Stimulated activated CD8-positive, alpha-beta memory T cell treated with anti-CD3 and anti-CD28 coated beads, Interleukin-4, amount 100 ng/mL, for 24 hours (primary cell): ENCODE measurements at regions not wholly inside any gene's neighbourhood (a gene's known extent, or its start where the extent isn't known, plus 50 kb on each side); places are given as distances from the start of the nearest gene placed in this dataset.
"Not testable (repeated sequence)": the region's sequence is repeated elsewhere in the genome, so short reads cannot be mapped to it uniquely, and the experiment has no call there.

Experiments used
- DNase-seq: peaks from one replicate; pipeline ENCODE4 v3.0.0-alpha.2; 2020; ENCODE audit warnings: low read depth

DNA sequence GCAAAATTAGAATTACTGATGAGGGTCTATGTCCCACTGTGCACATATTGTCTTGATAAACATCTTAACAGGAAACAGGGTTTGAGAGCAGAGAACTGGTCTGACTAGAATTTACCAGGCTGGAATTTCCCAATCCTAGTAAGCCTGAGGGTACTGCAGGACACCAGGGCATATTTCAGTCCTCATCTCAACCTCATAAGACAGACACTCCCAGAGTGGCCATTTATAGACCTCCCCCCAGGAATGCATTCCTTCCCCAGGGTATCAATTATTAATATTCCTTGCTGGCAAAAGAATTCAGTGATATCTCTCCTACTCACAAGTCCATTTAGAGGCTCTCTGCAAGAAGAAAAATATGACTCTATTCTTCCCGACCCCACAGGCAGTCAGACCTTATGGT lies 325.1 kb upstream of the KLF3 start:
- DNase-seq, result not testable (repeated sequence)

DNA sequence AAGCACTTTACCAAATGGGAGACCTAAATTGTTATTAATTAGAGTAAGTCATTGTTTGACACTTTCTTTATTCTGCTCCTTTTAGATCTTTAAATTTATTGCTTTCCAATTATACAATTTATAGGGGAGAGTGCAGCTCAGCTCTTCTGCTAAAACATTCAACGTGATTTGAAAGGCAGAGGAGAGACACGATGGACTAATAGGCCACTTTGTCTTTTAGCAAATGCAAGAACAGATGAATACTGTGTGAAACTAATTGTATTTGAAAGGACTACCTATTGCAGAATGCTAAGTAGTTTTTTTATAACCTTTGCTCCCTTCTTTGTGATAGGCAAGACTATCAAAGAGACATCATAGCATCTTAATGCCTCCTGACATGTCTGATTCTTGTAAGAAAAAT lies 320.4 kb upstream of the KLF3 start:
- no peak for DNase-seq

DNA sequence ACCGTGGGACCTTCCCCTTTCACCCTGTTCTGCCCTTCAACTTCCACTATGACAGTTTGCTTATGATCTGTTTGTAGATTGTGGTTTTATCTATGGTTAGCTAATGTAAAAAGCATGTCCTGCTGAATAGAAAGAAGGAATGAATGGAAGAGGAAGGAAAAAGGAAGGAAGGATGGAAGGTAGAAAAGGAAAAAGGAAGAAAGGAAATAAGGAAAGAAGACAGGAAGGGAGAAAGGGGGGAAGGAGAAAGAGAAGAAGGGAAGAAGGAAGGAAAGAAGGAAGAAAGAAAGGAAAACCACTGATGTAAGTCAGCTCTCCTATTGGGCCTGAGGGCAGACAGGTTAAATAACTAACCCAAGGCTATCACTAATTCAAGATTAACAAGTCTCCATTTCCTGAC lies 319.1 kb upstream of the KLF3 start:
- DNase-seq, result no peak

DNA sequence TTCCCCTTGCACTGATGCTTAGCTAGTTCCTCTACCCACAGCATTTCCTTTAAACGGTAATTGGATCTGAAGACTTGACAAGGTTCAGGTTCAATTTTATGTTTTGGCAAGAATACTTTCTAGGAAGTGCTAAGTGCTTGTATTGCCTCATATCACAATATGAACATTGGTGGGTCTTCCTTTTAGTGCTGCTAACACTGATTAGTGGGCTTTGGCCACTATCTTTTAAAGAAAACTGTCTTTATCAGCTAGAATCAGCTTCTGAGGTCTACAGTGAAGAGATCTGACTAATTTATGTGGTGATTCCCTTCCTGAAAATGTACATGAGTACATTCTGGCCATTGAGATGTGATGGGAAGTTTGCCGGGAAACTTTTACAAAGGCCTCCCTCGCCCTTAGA lies 316.7 kb upstream of the KLF3 start:
- no peak for DNase-seq

DNA sequence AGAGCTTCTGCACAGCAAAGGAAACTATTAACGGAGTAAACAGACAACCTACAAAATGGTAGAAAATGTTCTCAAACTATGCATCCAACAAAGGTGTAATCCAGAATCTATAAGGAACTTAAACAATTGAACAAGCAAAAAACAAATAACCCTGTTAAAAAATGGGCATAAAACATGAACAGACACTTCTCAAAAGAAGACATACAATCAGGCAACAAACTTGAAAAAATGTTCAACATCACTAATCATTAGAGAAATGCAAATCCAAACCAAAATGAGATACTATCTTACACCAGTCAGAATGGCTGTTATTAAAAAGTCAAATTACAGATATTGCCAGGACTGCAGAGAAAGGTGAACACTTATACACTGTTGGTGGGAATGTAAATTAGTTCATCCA lies 309.6 kb upstream of the KLF3 start:
- no peak for DNase-seq

DNA sequence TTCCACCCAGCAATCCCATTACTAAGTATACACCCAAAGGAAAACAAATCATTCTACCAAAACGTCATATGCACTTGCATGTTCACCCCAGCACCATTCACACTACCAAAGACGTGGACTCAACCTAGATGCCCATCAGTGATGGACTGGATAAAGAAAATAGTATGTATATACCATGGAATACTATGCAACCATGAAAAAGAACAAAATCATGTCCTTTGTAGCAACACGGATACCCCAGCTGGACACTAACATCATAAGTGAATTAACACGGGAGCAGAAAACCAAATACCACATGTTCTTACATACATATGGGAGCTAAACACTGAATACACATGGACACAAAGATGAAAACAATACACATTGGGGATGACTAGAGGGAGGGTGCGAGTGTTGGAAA lies 309.1 kb upstream of the KLF3 start:
- no peak for DNase-seq

DNA sequence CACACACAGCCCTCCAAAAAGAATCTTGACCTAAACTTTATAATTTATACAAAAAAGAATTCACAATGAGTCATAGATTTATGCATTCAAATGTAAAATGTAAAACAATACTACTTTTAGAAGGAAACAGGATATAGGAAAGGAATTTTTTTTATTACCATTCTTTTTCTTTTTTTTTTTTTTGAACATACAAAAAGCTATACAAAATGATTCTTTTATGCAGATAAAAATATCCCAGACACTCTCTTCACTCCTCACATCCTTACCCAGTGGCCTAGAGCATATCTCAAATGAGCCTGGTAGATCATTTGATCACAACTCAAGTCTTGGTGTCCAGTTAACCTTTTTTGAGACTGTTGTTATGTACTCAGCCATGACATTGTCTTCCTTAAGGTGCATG lies 307.3 kb upstream of the KLF3 start:
- no peak for DNase-seq

DNA sequence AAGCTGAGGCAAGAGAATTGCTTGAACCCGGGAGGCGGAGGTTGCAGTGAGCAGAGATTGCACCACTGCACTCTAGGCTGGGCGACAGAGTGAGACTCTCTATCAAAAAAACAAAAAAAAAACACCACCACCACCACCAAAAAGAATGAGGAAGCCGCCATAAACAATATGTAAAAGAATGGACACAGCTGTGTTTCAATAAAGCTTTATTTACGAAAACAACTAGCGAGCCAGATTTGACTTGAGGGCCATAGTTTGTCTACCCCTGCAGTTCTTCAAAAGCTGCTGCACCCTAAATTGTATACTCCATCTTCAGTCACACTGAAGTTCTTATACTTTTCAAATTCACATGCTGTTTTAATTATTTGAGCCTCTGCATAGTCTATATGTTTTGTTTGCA lies 306.5 kb upstream of the KLF3 start:
- no peak for DNase-seq

DNA sequence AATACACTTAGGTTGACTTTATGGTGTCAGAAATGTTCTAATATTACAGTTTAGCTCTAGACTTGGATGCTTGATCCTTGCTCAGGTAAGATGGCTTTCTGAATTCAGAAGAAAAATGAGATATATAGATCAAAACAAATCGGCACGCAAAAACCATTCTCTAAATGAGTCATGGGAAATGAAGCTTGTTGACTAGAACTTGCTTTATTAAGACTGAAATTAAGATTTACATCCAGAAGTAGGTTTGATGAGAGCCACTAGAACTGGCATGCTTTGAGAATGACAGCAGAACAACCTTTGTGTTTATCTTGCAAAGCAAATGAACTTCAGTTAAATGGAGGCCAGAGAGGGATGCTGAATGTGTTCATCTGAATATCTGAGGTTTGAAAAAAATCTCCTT lies 304.9 kb upstream of the KLF3 start:
- DNase-seq, result no peak

DNA sequence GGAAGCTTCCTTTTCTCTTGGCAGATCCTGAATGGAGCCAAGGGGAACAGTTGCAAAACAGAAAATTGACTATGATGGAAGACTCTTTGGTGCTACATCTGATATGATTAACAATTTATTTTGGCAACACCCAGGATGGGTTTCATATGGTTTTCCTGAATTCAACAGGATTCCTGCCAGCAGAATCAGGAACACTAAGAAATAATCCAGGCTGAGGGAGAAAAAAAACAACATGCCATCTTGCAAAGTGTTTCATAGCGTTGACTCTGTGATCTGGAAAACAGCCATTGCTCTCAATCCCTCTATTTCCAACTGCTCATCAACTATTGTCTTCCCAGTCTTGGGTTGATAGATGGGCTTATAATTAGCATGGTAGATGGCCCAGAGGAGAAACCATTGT lies 303.8 kb upstream of the KLF3 start:
- DNase-seq, result no peak

DNA sequence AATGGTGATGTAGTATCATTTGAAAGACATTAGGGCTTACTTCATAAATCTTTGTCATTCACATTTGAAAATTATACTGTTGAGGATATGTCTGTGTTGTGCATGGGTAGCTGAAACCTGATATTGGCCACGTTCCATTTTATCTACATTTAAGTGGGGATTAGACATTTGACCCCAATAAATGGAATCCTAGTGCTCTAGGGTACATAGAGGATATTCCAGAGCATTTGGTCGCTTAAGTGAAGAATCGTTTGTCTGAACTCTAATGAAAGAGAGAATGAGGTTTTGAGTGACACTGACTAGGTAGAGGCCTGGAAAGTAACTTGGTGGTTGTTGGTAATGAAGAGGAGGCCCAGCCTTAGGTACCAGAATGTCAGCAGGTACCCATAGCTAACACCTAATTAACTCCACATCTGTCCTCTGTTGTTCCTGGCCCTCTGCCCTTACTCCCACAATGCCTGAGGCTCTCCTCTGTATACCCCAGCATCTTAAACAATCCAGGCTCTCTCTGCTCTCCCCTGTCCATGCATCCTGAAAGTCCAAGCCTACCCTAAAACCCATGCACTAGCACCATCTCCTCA lies 299.5 kb upstream of the KLF3 start:
- DNase-seq, result no peak

DNA sequence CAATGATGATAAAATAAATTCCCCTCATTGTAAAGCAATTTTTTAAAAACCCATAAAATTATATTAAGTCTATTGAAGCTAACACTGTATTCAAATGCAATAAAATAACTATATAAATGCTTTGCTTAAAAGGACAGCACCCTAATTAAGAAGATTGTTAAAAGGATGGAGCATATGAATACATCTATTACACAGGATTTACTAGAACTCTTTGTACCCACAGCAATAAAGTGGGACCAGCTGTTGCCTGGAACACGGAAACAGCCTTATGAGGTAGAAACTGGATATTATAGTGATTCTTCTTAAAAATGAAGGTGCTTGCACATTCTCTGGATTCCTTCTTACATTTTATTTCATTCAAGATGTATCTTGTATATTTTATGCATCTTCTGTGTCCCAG lies 298.7 kb upstream of the KLF3 start:
- DNase-seq, result no peak

DNA sequence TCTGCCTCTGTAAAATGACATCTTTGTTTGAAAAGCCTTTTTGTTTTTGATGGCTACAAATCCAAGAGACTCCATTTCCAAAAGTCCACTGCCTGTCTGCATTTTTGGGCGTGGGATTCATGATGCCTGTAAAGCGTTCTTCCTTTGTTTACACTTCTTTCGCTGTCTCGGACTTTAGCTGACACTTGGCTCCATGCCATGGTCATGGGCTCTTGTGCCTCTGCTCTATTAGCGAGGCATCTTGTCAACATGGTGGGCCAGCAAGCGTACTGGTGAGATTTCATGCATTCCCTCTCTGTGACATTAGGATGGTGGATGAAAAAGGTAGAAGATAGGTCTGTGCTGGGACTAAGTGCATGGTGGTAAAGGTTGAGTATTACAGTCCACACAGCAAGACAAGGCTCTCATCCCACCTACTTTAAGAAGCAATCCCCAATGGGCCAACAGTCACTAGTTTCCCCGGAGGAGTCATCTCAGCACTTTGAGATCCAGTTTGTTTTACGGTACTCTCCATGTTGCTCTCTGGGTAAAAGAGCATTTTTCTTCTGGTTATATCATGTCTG lies 298.2 kb upstream of the KLF3 start:
- DNase-seq, result no peak

DNA sequence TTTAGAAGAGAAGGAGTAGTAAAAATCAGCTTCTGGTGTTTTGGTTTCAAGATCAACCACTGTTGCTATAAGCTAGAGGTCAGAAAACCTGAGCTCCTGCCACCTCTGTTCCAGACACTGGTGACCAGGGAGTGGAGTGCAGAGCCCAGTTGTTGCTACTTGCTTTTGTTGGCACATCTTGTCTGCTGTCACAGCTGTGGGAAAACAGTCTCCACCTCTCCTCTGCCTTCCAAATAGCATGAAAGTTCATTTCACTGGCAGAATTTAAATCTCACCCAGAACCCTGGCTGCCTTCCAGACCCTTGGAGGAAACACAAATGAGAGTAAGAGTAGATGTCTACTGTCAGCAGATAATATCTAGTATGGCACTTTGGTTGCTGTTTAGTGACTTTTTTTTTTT lies 297.5 kb upstream of the KLF3 start:
- no peak for DNase-seq

DNA sequence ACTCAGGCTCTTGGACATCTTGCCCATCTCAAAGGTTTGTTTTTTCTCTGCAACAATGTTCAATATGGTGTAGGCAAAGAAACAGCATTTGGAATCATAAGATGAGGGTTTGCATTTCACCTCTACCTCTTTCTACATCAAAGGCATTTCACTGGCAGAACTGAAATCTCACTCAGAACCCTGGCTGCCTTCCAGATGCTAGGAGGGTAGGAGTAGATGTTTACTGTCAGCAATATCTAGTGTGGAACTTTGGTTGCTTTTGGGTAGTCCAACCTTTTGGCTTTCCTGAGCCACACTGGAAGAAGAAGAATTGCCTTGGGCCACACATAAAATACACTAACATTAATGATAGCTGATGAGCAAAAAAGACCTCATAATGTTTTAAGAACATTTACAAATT lies 297.0 kb upstream of the KLF3 start:
- DNase-seq, result no peak

DNA sequence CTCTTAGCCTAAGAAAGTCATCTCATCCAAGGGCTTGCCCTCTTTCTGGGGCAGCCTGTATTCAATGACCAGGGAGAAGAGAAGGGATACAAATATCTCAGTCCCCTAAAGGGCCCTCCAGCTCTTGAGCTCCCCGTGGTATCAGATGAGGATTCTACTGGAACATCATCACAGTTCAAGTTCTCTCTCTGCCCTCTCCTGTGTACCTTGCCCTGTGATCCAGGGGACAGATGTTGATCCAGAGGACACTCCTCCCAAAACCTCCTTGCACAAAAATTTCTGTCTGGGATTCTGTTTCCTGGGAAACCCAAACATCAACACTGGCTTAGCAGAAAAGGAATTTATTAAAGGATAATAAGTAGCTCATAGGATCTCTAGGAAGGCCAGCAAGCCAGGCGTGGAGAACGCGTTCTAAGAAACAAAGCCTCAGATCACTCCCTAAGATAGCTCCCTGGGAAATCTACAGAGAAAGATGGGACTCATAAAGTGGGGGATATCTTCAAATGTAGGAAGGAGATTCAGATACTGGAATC lies 296.3 kb upstream of the KLF3 start:
- no peak for DNase-seq

DNA sequence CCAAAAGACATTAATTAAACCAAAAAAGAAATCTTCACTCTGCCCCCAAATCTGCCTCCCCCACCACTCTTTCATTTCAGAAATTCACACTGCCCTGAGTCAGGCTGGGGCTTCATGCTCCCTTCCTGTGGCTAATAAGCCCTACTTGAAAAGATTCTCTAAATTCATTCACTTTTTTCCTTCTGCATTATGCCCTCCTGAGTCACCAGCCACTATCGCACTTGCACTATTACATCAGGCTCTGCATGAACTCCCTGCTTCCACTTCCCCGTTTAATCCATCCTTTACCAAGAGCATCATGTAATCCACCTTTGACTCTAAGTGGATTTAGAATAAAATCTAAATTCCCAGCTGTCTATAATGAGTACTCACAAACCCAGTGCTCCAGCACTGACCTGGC lies 295.4 kb upstream of the KLF3 start:
- no peak for DNase-seq

DNA sequence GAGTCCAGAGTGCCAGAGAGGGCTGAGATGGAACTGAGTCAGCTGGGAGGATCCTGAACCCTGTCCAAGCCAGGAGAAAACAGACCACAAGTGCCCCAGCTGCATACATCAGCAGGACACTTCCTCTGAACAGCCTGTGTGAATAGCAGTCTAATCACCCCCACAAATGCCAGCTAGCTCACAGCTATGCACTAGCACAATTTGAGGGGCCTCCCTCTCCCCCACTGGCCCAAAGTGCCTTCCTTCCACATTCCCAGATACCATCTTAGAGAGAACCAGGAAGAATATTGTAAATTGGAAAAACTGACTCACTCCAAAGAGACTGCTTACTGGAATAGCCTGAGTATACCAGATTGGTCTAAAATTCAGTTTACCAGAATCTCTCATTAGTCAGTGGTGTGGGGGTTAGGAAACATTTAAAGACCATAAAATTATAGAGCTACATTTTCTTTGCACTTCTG lies 292.6 kb upstream of the KLF3 start:
- DNase-seq, result no peak

DNA sequence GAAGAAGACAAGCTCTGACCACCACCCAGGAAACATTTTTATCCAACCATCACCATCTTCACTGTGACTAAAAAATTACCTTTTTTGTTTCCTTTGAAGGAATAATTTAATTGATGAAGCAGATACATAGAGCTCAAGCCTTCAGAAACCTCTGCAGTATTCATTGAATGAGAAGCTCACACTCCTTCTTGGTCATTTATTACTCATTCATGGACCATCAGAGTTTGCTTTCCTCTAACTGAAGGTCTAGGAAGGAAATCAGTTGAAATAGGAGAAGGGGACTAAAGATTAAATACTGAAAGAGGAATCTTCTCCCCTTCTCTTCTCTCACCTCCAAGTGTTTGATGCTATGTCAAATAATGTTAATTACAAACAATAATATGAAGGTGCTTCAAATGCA lies 290.6 kb upstream of the KLF3 start:
- DNase-seq, result no peak

DNA sequence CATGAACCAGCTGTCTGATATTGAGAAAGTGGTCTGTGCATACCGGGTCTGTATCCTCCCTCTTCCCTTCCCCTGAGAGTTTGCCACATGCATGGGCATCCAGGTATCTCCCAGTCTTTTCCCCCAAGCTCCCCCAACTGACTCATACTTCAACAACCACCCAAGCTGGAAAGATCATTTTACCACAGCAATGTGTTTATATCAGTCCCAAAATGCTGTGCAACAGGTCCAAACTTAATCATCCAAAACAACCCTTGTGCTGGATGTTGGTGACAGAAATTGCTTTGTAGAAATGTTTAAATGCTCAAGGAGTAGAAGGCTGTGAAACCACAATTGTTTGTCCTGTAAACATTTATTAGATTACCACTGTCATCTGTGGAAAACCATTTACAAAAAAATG lies 286.8 kb upstream of the KLF3 start:
- no peak for DNase-seq

DNA sequence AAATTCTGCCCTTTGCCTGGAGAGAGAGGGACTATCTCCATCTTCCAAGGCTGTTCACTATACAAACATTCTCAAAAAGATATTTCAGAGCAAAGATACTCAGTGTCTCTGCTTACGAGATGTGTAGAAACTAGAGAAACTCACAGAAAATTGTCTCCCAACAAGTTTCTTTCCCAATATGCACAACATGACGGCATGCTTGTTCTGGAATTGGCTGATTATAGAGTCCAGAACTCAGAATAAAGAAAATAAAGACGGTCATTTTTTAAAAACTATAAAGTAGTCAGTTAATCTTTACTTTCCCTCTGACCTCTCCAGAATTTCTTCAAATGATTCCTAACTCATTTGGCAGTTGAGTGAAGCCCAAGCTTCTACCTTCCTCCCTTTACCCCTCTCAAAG lies 285.5 kb upstream of the KLF3 start:
- no peak for DNase-seq

DNA sequence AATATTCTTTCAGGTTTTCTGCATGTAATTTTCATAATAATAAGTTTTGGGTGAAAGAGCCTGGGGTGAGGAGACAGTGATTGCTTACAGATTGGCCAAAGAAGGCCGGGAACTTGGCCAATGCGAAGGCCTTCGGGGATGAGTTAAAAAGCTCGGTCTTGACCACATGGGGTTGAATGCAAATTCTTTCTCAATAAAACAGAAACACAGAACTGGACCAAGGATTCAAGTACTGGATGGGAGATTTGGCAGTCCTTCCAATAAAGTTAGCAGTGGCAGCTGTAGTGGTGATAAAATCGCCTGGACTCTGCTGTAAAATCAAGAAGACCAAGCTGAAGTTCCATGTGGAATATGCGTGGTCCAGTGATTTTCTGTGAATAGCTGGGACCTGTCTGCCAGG lies 282.2 kb upstream of the KLF3 start:
- DNase-seq, result no peak

DNA sequence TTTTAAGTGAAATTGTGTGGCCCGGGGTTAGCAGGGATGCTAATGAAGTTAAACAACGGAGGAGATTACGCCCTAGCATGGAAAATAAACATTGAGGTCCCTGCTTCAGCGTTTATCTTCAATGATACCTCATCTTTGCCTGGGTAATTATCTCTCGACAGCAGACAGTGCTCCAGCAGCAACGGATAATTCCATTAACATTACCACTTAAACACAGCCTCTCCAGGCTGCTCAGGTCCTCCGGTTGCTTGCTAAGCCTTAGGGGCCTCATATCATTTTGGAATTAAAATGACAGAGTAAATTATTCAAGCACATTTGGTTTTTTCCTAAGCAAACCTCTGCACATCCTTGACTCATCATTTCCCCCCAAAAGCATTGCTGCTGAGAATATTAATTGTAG lies 281.5 kb upstream of the KLF3 start:
- DNase-seq, result no peak

DNA sequence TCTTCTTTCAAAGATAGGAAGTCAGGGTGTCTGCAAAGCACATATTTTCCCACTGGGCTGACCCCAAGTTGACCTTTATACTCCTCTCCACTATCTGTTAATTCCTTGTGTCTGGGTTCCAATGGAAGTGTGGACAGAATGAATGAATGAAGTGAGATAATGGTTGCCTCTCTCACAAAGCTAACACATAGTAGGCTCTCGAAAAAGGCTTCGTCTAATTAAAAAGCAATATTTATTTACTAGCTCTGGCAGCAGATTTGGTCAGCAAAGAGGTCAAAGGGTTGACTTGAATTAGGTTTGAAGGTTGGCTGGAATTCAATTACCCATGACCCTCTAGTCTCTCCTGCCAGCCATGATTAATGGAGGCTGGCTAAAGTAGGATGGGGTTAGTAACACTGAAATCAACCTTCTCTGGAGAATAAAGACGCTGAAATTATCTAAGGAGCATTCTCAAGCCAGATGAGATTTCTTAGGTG lies 280.3 kb upstream of the KLF3 start:
- no peak for DNase-seq
